Activated CD8-positive, alpha-beta memory T cell treated with anti-CD3 and anti-CD28 coated beads, Interleukin-2, amount 10 ng/mL, durations not matched to agents 7 days and 5 days (primary cell): ENCODE measurements at regions not wholly inside any gene's neighbourhood (a gene's known extent, or its start where the extent isn't known, plus 50 kb on each side); places are given as distances from the start of the nearest gene placed in this dataset.

Source experiments
- ATAC-seq: fragments of 150-1000 bp; cut with Tn5 transposase; one replicate; pipeline ENCODE4 v1.10.0; 2021; ENCODE audit warnings: moderate library complexity
- CTCF ChIA-PET: fragments of 350-600 bp; sonication (Branson Sonifier 250); formaldehyde crosslinking; loops from one replicate; lab custom pipeline; 2021; ENCODE audit warnings: antibody characterized with exemption; lab: Charles Lee
- DNase-seq: peaks from one replicate; pipeline ENCODE4 v3.0.0-alpha.2; 2020
- H3K27ac Mint-ChIP-seq: one replicate; pipeline ENCODE4 v1.8.0; 2021; ENCODE audit warnings: mild to moderate bottlenecking, mixed read lengths
- H3K27me3 Mint-ChIP-seq: one replicate; pipeline ENCODE4 v1.8.0; 2021; ENCODE audit warnings: mixed read lengths
- H3K36me3 Mint-ChIP-seq: one replicate; pipeline ENCODE4 v1.8.0; 2021; ENCODE audit warnings: mild to moderate bottlenecking, mixed read lengths
- H3K4me1 Mint-ChIP-seq: one replicate; pipeline ENCODE4 v1.8.0; 2021; ENCODE audit warnings: mixed read lengths
- H3K4me3 Mint-ChIP-seq: one replicate; pipeline ENCODE4 v1.8.0; 2021; ENCODE audit warnings: mild to moderate bottlenecking, moderate library complexity, mixed read lengths
- H3K9me3 Mint-ChIP-seq: one replicate; pipeline ENCODE4 v1.8.0; 2022; ENCODE audit warnings: low read depth, mixed read lengths

GRCh38 chr10:78328592-78329404, 295.1 kb downstream of the RPS24 start:
- DNase-seq (no peak), ATAC-seq (no peak)
- CTCF ChIA-PET: interaction anchor here (1.3 kb wide), 1 partner anchor 282 kb away, joined by 3 read pairs; no protein-coding TSS in a partner anchor
- peaks cover 8% of the 10 kb centered on the region for H3K36me3 Mint-ChIP-seq
- peaks cover 19% of the 10 kb centered on the region for H3K9me3 Mint-ChIP-seq
- peaks cover 3% of the 10 kb centered on the region for H3K4me1 Mint-ChIP-seq
- H3K27ac Mint-ChIP-seq: no peak overlapping the region
- H3K4me3 Mint-ChIP-seq: no peak overlapping the region
- H3K27me3 Mint-ChIP-seq: peaks cover 16% of the 10 kb centered on the region

GRCh38 chr10:78330884-78331283, 297.2 kb downstream of the RPS24 start:
- Mint-ChIP-seq H3K27ac (no peak overlapping the region), H3K9me3 (peaks cover 13% of the 10 kb centered on the region), H3K27me3 (peaks cover 6% of the 10 kb centered on the region), H3K4me3 (no peak overlapping the region), H3K36me3 (peaks cover 7% of the 10 kb centered on the region), H3K4me1 (peaks cover 3% of the 10 kb centered on the region)
- DNase-seq (no peak), ATAC-seq (no peak)
- CTCF ChIA-PET: no interaction called here

- CTCF ChIA-PET: no interaction called here
- H3K36me3 Mint-ChIP-seq: peaks cover 3% of the 10 kb centered on the region
- H3K9me3 Mint-ChIP-seq: peaks cover 9% of the 10 kb centered on the region
- no peak overlapping the region for H3K27ac Mint-ChIP-seq
- no peak for ATAC-seq
- H3K4me1 Mint-ChIP-seq: no peaks in the 10 kb centered on the region
- peaks cover 6% of the 10 kb centered on the region for H3K27me3 Mint-ChIP-seq
- no peak overlapping the region for H3K4me3 Mint-ChIP-seq
- DNase-seq: peak; percentile 9
These were observed 297.8 kb downstream of the RPS24 start for GRCh38 chr10:78331391-78331922.

- no peak overlapping the region for H3K4me3 Mint-ChIP-seq
- ATAC-seq (no peak), DNase-seq (peak; percentile 18)
- H3K4me1 Mint-ChIP-seq: no peaks in the 10 kb centered on the region
- CTCF ChIA-PET: no interaction called here
- H3K27ac Mint-ChIP-seq: no peak overlapping the region
- H3K36me3 Mint-ChIP-seq: peaks cover 1% of the 10 kb centered on the region
- peaks cover 6% of the 10 kb centered on the region for H3K27me3 Mint-ChIP-seq
- peaks cover 6% of the 10 kb centered on the region for H3K9me3 Mint-ChIP-seq
These were observed 298.3 kb downstream of the RPS24 start for GRCh38 chr10:78332012-78332411.

- ATAC-seq (no peak), DNase-seq (peak; percentile 14)
- H3K9me3 Mint-ChIP-seq: peaks cover 2% of the 10 kb centered on the region
- peaks cover 6% of the 10 kb centered on the region for H3K27me3 Mint-ChIP-seq
- H3K4me1 Mint-ChIP-seq: no peaks in the 10 kb centered on the region
- H3K36me3 Mint-ChIP-seq: no peaks in the 10 kb centered on the region
- no peak overlapping the region for H3K4me3 Mint-ChIP-seq
- no peak overlapping the region for H3K27ac Mint-ChIP-seq
- CTCF ChIA-PET: no interaction called here
These were observed 299.0 kb downstream of the RPS24 start for GRCh38 chr10:78332657-78333056.

- H3K4me1 Mint-ChIP-seq: no peaks in the 10 kb centered on the region
- no peak overlapping the region for H3K4me3 Mint-ChIP-seq
- no peak overlapping the region for H3K27ac Mint-ChIP-seq
- H3K27me3 Mint-ChIP-seq: peaks cover 6% of the 10 kb centered on the region
- CTCF ChIA-PET: no interaction called here
- H3K9me3 Mint-ChIP-seq: no peaks in the 10 kb centered on the region
- ATAC-seq (no peak), DNase-seq (peak; percentile 11)
- no peaks in the 10 kb centered on the region for H3K36me3 Mint-ChIP-seq
These were observed 299.9 kb downstream of the RPS24 start for GRCh38 chr10:78333362-78334143.

- peak; percentile 8 for DNase-seq
- Mint-ChIP-seq H3K36me3 (no peaks in the 10 kb centered on the region), H3K9me3 (no peaks in the 10 kb centered on the region), H3K27ac (no peak overlapping the region), H3K4me1 (no peaks in the 10 kb centered on the region), H3K27me3 (peaks cover 9% of the 10 kb centered on the region), H3K4me3 (no peak overlapping the region)
- no peak for ATAC-seq
- CTCF ChIA-PET: no interaction called here
These were observed 301.7 kb downstream of the RPS24 start for GRCh38 chr10:78335371-78335690.

- H3K9me3 Mint-ChIP-seq: no peaks in the 10 kb centered on the region
- H3K27ac Mint-ChIP-seq: no peak overlapping the region
- peaks cover 7% of the 10 kb centered on the region for H3K27me3 Mint-ChIP-seq
- CTCF ChIA-PET: no interaction called here
- peak; percentile 18 for DNase-seq
- no peaks in the 10 kb centered on the region for H3K4me1 Mint-ChIP-seq
- no peak overlapping the region for H3K4me3 Mint-ChIP-seq
- H3K36me3 Mint-ChIP-seq: no peaks in the 10 kb centered on the region
- ATAC-seq: no peak
These were observed 302.2 kb downstream of the RPS24 start for GRCh38 chr10:78335691-78336401.

- no peak overlapping the region for H3K27ac Mint-ChIP-seq
These were observed 302.7 kb downstream of the RPS24 start for GRCh38 chr10:78336402-78336791.

GRCh38 chr10:78337016-78337415, 303.4 kb downstream of the RPS24 start:
- Mint-ChIP-seq H3K9me3 (no peaks in the 10 kb centered on the region), H3K4me3 (no peak overlapping the region), H3K36me3 (no peaks in the 10 kb centered on the region), H3K27me3 (peaks cover 3% of the 10 kb centered on the region), H3K4me1 (no peaks in the 10 kb centered on the region), H3K27ac (no peak overlapping the region)
- DNase-seq (no peak), ATAC-seq (no peak)
- CTCF ChIA-PET: no interaction called here

More at GRCh38 chr10:78336402-78336791, 302.7 kb downstream of the RPS24 start:
- no peaks in the 10 kb centered on the region for H3K4me1 Mint-ChIP-seq
- peaks cover 3% of the 10 kb centered on the region for H3K27me3 Mint-ChIP-seq
- no peak overlapping the region for H3K4me3 Mint-ChIP-seq
- CTCF ChIA-PET: no interaction called here
- H3K9me3 Mint-ChIP-seq: no peaks in the 10 kb centered on the region
- DNase-seq (no peak), ATAC-seq (no peak)
- H3K36me3 Mint-ChIP-seq: no peaks in the 10 kb centered on the region

GRCh38 chr10:78337646-78338391, 304.2 kb downstream of the RPS24 start:
- Mint-ChIP-seq H3K36me3 (no peaks in the 10 kb centered on the region), H3K27me3 (peaks cover 3% of the 10 kb centered on the region), H3K27ac (no peak overlapping the region), H3K9me3 (no peaks in the 10 kb centered on the region), H3K4me3 (no peak overlapping the region), H3K4me1 (no peaks in the 10 kb centered on the region)
- CTCF ChIA-PET: no interaction called here
- ATAC-seq (no peak), DNase-seq (peak; percentile 37)

- H3K27me3 Mint-ChIP-seq: peaks cover 3% of the 10 kb centered on the region
- no peak overlapping the region for H3K27ac Mint-ChIP-seq
- H3K36me3 Mint-ChIP-seq: no peaks in the 10 kb centered on the region
- H3K4me1 Mint-ChIP-seq: no peaks in the 10 kb centered on the region
- ATAC-seq (no peak), DNase-seq (peak; percentile 23)
- CTCF ChIA-PET: no interaction called here
- no peak overlapping the region for H3K4me3 Mint-ChIP-seq
- H3K9me3 Mint-ChIP-seq: no peaks in the 10 kb centered on the region
These were observed 305.1 kb downstream of the RPS24 start for GRCh38 chr10:78338717-78339116.

GRCh38 chr10:78339251-78339650, 305.6 kb downstream of the RPS24 start:
- no peaks in the 10 kb centered on the region for H3K9me3 Mint-ChIP-seq
- H3K36me3 Mint-ChIP-seq: no peaks in the 10 kb centered on the region
- no peak overlapping the region for H3K27ac Mint-ChIP-seq
- peak; percentile 19 for DNase-seq
- H3K4me1 Mint-ChIP-seq: no peaks in the 10 kb centered on the region
- no peak for ATAC-seq
- peaks cover 3% of the 10 kb centered on the region for H3K27me3 Mint-ChIP-seq
- CTCF ChIA-PET: no interaction called here
- no peak overlapping the region for H3K4me3 Mint-ChIP-seq
